Common myeloid progenitor, CD34-positive (primary cell): ENCODE measurements at regions not wholly inside any gene's neighbourhood (a gene's known extent, or its start where the extent isn't known, plus 50 kb on each side); places are given as distances from the start of the nearest gene placed in this dataset.
"Not testable (repeated sequence)": the region's sequence is repeated elsewhere in the genome, so short reads cannot be mapped to it uniquely, and the experiment has no call there.

ENCODE experiments used
- CTCF ChIA-PET: fragments of 350-600 bp; sonication (Branson Sonifier 250); formaldehyde crosslinking; loops from one replicate; lab custom pipeline; 2021; ENCODE audit warnings: antibody characterized with exemption; lab: Charles Lee
- POLR2A ChIA-PET: fragments of 350-600 bp; sonication (Branson Sonifier 250); formaldehyde crosslinking; loops from one replicate; lab custom pipeline; 2021; ENCODE audit warnings: antibody characterized with exemption; lab: Charles Lee
- DNase-seq, 3 donors: peaks; one replicate each; pipeline versions ENCODE4 v3.0.0 to v3.0.0-alpha.2; 2013
- H3K27ac ChIP-seq, 2 experiments: 1 replicate in 1 of 2; 2 replicates in 1 of 2; pipeline ENCODE4 v1.7.0; 2013; ENCODE audit warnings: inconsistent platforms in 2 of 2, low read length in 2 of 2, mild to moderate bottlenecking in 2 of 2, low read depth in 1 of 2, moderate library complexity in 1 of 2; ENCODE audit not compliant: severe bottlenecking in 2 of 2, insufficient read depth in 1 of 2, poor library complexity in 1 of 2
- H3K27me3 ChIP-seq, 5 experiments: replicated peaks in 2 of 5; 1 replicate in 3 of 5; 2 replicates in 2 of 5; pipeline versions ENCODE4 v1.6.1 to v1.7.0; 2013; ENCODE audit warnings: low read length in 4 of 5, mild to moderate bottlenecking in 2 of 5, moderate library complexity in 2 of 5, inconsistent platforms in 1 of 5; ENCODE audit not compliant: insufficient read depth in 5 of 5, control insufficient read depth in 4 of 5
- H3K36me3 ChIP-seq, 4 experiments: 1 replicate in 2 of 4; 2 replicates in 2 of 4; pipeline versions ENCODE4 v1.6.1 to v1.7.0; 2013; ENCODE audit warnings: low read length in 3 of 4, control low read depth in 1 of 4, mild to moderate bottlenecking in 1 of 4; ENCODE audit not compliant: control insufficient read depth in 4 of 4, insufficient read depth in 4 of 4
- H3K4me1 ChIP-seq, 4 experiments: 1 replicate in 3 of 4; 2 replicates in 1 of 4; pipeline versions ENCODE4 v1.6.1 to v1.7.1; 2013; ENCODE audit warnings: low read length in 3 of 4, mild to moderate bottlenecking in 3 of 4, control low read depth in 1 of 4, inconsistent platforms in 1 of 4, moderate library complexity in 1 of 4; ENCODE audit not compliant: control insufficient read depth in 4 of 4, insufficient read depth in 4 of 4; ENCODE audit errors: control extremely low read depth in 1 of 4
- H3K4me3 ChIP-seq, 7 experiments: 1 replicate in 4 of 7; 2 replicates in 3 of 7; pipeline versions ENCODE4 v1.5.1 to v1.7.0; 2013; ENCODE audit warnings: mild to moderate bottlenecking in 7 of 7, low read length in 6 of 7, moderate library complexity in 6 of 7, inconsistent platforms in 2 of 7, low read depth in 2 of 7, control low read depth in 1 of 7; ENCODE audit not compliant: insufficient read depth in 4 of 7, control insufficient read depth in 1 of 7; ENCODE audit errors: extremely low read depth in 1 of 7
- H3K9me3 ChIP-seq, 5 experiments: 1 replicate in 4 of 5; 2 replicates in 1 of 5; pipeline versions ENCODE4 v1.6.1 to v1.7.1; 2013; ENCODE audit warnings: low read length in 4 of 5, mild to moderate bottlenecking in 2 of 5, inconsistent platforms in 1 of 5, low read depth in 1 of 5, moderate library complexity in 1 of 5; ENCODE audit not compliant: control insufficient read depth in 4 of 5, insufficient read depth in 2 of 5; ENCODE audit errors: control extremely low read depth in 1 of 5
- WGBS: methylation state at CpG from one replicate; pipeline ENCODE4 v1.1.5; 2013; ENCODE audit not compliant: insufficient coverage; 5-methylcytosine and 5-hydroxymethylcytosine counted together

GRCh38 chr7:53611043-53611442 lies 575.6 kb downstream of the POM121L12 start:
- H3K27me3 ChIP-seq: no peaks in the 10 kb centered on the region
- CTCF ChIA-PET: no interaction called here
- no peaks in the 10 kb centered on the region for H3K36me3 ChIP-seq
- H3K4me3 ChIP-seq: no peak overlapping the region
- POLR2A ChIA-PET: no interaction called here
- H3K9me3 ChIP-seq: no peaks in the 10 kb centered on the region
- no peak for DNase-seq
- H3K4me1 ChIP-seq: no peaks in the 10 kb centered on the region
- 0% methylated on average over 1 of the region's 3 CpGs for WGBS
- no peak overlapping the region for H3K27ac ChIP-seq

- Histone ChIP-seq H3K27me3 (no peaks in the 10 kb centered on the region), H3K27ac (no peak overlapping the region), H3K4me3 (no peak overlapping the region), H3K9me3 (no peaks in the 10 kb centered on the region), H3K4me1 (no peaks in the 10 kb centered on the region), H3K36me3 (no peaks in the 10 kb centered on the region)
- 83% methylated on average over 1 of the region's 4 CpGs for WGBS
- CTCF ChIA-PET: no interaction called here
- no peak for DNase-seq
- POLR2A ChIA-PET: no interaction called here
Measured at GRCh38 chr7:53624356-53624755, 588.9 kb downstream of the POM121L12 start.

GRCh38 chr7:53628775-53629174 lies 593.3 kb downstream of the POM121L12 start:
- 100% methylated on average over 1 of the region's 6 CpGs for WGBS
- H3K27ac ChIP-seq: no peak overlapping the region
- CTCF ChIA-PET: no interaction called here
- H3K9me3 ChIP-seq: no peaks in the 10 kb centered on the region
- no peaks in the 10 kb centered on the region for H3K4me1 ChIP-seq
- POLR2A ChIA-PET: no interaction called here
- no peaks in the 10 kb centered on the region for H3K36me3 ChIP-seq
- no peaks in the 10 kb centered on the region for H3K27me3 ChIP-seq
- no peak for DNase-seq
- no peak overlapping the region for H3K4me3 ChIP-seq

- DNase-seq, H3K27ac ChIP-seq, CTCF ChIA-PET, POLR2A ChIA-PET, H3K9me3 ChIP-seq, H3K4me1 ChIP-seq, H3K4me3 ChIP-seq, H3K36me3 ChIP-seq, H3K27me3 ChIP-seq: not testable (repeated sequence)
- WGBS: 67% methylated on average over 1 of the region's 5 CpGs
Measured at GRCh38 chr7:53635251-53635650, 599.8 kb downstream of the POM121L12 start.

- POLR2A ChIA-PET: no interaction called here
- H3K4me3 ChIP-seq: no peak overlapping the region
- H3K27me3 ChIP-seq: no peaks in the 10 kb centered on the region
- no peaks in the 10 kb centered on the region for H3K36me3 ChIP-seq
- DNase-seq: no peak
- H3K4me1 ChIP-seq: no peaks in the 10 kb centered on the region
- CTCF ChIA-PET: no interaction called here
- no peak overlapping the region for H3K27ac ChIP-seq
- no peaks in the 10 kb centered on the region for H3K9me3 ChIP-seq
Measured at GRCh38 chr7:53638517-53638916, 603.1 kb downstream of the POM121L12 start.

GRCh38 chr7:53641091-53641490 lies 605.7 kb downstream of the POM121L12 start:
- CTCF ChIA-PET: no interaction called here
- Histone ChIP-seq H3K27ac (no peak overlapping the region), H3K36me3 (no peaks in the 10 kb centered on the region), H3K4me3 (no peak overlapping the region), H3K27me3 (no peaks in the 10 kb centered on the region), H3K4me1 (no peaks in the 10 kb centered on the region), H3K9me3 (no peaks in the 10 kb centered on the region)
- POLR2A ChIA-PET: no interaction called here
- no peak for DNase-seq

GRCh38 chr7:53642361-53642760 lies 606.9 kb downstream of the POM121L12 start:
- 90% methylated on average over 4 of the region's 4 CpGs for WGBS
- no peak overlapping the region for H3K27ac ChIP-seq
- no peak for DNase-seq
- H3K27me3 ChIP-seq: no peaks in the 10 kb centered on the region
- CTCF ChIA-PET: no interaction called here
- no peak overlapping the region for H3K4me3 ChIP-seq
- no peaks in the 10 kb centered on the region for H3K9me3 ChIP-seq
- POLR2A ChIA-PET: no interaction called here
- no peaks in the 10 kb centered on the region for H3K36me3 ChIP-seq
- H3K4me1 ChIP-seq: no peaks in the 10 kb centered on the region

GRCh38 chr7:53642866-53643265 lies 607.4 kb downstream of the POM121L12 start:
- Histone ChIP-seq H3K4me3 (no peak overlapping the region), H3K9me3 (no peaks in the 10 kb centered on the region), H3K27ac (no peak overlapping the region), H3K27me3 (no peaks in the 10 kb centered on the region), H3K36me3 (no peaks in the 10 kb centered on the region), H3K4me1 (no peaks in the 10 kb centered on the region)
- ChIA-PET CTCF (no interaction called here), POLR2A (no interaction called here)
- no CpG with 5 or more reads among the region's 2 CpGs for WGBS
- DNase-seq: no peak
